GM18502 (cell line): ENCODE measurements at regions not wholly inside any gene's neighbourhood (a gene's known extent, or its start where the extent isn't known, plus 50 kb on each side); places are given as distances from the start of the nearest gene placed in this dataset.

Experiments used
- ATAC-seq: cut with Tn5 transposase; IDR thresholded peaks from one replicate; pipeline ENCODE4 v1.9.1; 2021; ENCODE audit warnings: mild to moderate bottlenecking; ENCODE audit not compliant: unreplicated experiment, poor library complexity

GRCh38 chr1:175894581-175894980, 151.2 kb upstream of the TNR start:
- ATAC-seq = no peak

DNA sequence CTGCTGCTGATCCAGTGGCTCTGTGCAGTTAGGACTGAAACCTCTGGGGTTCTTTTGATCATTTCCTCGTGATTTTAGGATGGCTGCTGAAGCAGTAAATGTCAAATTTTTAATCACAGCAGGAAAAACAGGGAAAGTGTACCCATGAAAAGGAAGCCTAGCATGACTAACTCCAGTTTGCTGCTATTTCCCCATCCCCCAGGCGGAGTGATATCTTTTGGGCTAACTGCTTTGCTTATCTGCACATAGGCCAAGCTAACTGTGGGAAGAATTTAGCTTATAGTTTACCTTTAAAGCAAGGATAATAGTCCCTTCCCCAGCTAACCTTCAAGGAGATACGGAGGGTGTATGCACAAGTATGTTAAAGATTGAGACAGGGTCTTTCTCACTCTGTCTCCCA, 149.8 kb upstream of the TNR start:
- no peak for ATAC-seq

DNA sequence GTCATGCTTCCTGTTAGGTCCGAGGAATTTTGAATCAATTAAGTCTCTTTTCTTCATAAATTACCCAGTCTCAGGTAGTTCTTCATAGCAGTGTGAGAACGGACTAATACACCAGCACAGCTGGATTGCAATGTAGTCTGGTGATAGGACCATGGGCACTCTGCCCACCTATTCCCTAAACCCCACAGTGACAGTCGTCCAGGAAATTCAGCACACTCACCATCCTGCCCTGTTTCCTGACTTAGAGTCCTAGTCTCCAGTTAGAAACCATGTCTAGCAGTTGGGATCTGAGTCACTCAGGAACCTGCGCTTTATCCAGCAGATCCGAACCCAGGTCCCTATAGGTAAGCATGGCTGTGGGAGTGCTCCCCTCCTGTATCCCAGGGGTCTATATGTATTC, 149.3 kb upstream of the TNR start:
- ATAC-seq = no peak

DNA sequence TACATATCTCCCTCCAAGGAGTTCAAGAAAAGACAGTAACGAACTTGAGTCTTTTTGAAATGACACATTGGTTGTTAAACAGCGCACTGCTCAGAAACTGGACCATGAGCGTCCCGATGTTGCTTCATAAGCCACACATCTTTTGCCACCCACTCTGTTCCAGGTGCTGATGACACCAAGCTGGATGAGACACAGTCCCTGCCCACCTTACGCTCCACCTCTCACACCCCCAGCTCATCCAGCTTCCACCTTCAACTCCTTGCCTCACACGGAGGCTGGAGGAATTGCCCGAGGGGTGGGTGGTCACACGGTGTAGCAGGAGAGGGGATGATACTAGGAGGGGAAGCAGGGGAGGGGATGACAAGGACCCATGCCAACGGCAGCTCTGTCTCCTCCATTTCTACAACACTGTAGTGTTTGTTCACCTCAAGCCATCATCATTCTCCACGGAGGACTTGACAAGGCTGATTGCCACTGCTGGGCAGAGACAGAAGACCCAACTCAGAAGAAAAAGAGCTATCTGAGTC, 148.5 kb upstream of the TNR start:
- ATAC-seq = no peak

GRCh38 chr1:175890958-175891357, 147.6 kb upstream of the TNR start:
- ATAC-seq = no peak

GRCh38 chr1:175889848-175890247, 146.5 kb upstream of the TNR start:
- no peak for ATAC-seq

GRCh38 chr1:175888996-175889395, 145.6 kb upstream of the TNR start:
- ATAC-seq = no peak

GRCh38 chr1:175887981-175888428, 144.6 kb upstream of the TNR start:
- ATAC-seq = peak; percentile 85

GRCh38 chr1:175887521-175887920, 144.1 kb upstream of the TNR start:
- ATAC-seq = no peak

DNA sequence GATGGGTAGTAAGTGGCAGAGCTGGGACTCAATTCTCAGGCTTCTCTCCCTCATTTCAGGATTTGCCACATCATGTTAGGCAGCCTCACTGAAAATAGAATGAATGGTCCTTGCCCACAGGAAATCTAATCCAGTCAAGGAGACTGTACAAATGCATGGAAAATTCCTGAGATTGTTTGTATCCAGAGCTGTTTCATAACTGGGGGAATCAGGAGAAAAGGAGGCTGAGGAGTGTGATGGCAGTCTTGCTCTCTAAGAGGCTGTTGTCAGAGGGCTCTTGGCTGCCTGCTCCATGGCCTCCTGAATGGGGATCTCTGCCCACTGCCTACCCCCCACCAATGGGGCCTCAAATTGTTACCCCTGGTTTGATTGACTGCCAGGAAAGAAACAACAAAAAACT, 141.9 kb upstream of the TNR start:
- ATAC-seq = no peak

DNA sequence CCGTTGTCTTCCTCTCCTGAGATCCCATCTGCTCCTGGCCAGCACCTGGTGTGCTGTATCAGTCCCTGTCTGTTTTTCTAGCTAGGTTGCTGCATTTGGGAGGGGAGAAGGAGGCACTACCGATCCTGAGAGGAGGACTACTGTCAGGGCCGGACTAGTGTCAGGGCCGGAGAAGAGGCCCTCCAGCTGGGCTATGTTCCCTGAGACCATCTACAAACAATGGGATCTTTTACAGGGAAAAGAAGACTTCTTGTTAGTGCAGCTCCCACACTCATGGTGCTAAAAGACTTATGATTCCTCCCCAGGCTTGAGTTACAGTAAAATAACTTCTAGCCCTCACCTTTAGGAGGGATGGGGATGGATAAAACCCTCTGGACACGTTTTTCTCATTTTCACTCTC, 141.0 kb upstream of the TNR start:
- ATAC-seq = no peak

- no peak for ATAC-seq
These were observed 138.8 kb upstream of the TNR start for GRCh38 chr1:175882192-175882591.

GRCh38 chr1:175881246-175881976, 138.0 kb upstream of the TNR start:
- no peak for ATAC-seq

DNA sequence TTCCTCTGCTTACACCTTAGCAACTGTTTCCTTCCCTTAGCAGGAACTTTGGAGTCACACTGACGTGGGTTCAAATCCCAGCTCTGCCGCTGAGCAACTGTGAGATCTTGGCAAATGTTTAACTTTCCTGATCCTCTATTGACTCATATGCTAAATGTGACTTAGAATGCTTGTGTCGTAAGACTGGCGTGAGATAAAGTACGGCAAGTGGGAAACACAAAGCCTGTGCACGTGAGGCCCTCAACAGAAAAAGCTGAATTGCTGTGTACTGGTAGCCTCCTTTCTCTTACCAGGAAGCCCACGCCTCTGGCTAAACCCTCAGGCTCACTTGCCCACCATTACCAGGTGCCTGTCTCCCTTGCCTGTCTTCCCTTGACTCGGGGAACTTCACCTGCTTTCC, 135.4 kb upstream of the TNR start:
- no peak for ATAC-seq

DNA sequence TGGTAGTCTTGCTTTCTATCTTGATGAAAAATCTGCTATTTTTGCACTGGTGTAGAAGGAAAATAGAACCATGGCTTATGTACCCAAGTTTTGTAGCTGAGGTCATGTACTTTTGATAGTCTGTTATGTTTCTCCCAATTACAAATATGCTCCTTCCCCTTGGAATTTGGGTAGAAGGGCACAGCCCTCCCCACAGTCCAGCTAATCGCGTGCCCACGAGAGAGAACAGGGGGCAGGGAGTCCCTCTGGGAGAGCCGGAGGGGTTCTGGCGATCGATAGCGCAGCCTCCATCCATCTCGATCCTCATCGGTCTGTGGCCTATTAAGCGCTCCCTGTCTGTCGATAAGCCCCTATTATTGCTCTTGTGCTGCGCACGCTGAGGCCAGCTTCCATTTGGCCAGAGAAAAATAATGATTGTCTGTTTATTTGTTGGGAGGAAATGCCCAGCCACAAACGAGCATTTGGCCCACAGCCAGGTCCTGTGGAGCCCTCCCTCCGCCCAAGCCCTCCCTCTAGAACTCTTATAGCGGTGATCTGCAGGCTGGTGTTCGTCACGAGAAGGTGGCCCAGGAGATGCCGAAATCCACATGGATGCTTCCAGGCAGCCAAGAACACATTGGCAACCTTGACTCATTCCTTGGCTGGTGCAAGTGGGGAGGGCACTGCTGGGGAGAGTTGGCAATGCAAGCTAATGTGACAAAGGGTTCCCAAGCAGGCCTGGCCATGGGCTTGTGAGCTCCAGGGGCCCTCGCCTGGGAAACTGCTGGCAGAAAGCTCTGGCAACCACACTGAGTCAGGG, 134.7 kb upstream of the TNR start:
- ATAC-seq = no peak

GRCh38 chr1:175875556-175875955, 132.2 kb upstream of the TNR start:
- no peak for ATAC-seq

- no peak for ATAC-seq
These were observed 130.7 kb upstream of the TNR start for GRCh38 chr1:175874081-175874480.

- ATAC-seq = peak; percentile 84
These were observed 130.0 kb upstream of the TNR start for GRCh38 chr1:175873290-175873935.

- ATAC-seq = no peak
These were observed 129.2 kb upstream of the TNR start for GRCh38 chr1:175872588-175872987.

DNA sequence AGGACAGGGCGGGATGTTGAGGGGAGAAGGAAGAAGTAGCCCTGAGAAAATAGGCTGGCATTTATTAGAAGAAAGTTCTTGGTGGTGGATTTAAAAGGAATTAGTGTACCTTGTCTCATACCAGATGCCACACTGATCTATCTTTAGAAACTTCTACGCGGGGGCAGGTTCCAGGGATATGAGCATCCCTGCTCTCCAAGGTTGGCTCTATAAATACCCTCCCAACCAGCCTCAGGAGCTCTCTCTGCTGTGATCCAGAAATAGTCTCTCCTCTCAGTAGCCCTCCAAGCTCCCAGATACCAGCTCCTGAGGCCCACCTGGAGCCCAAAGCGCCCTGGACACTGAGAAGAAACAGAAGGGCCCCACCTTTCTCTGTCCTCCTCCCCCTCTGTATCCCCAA, 128.3 kb upstream of the TNR start:
- ATAC-seq = no peak

DNA sequence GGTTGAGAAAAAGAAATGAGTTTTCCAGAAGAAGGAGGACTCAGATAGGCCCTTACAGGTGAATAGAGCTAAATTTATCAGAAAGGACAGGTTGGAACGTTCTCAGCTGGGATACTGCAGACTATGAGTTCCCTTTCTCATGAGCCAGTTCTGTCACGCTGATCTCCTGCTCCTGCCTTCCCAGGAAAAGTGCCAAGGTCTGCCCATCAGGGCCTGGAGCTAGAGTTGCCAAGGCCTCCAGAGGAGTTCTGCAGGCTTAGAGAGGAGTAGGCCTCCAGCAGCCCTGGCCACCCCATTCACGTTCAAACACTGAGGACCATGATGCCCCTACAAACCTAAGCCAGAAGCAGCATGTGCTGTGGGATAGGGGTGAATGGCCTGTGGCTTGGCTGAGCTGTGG, 126.8 kb upstream of the TNR start:
- no peak for ATAC-seq
